Stromal cell of bone marrow (primary cell): ENCODE measurements at regions not wholly inside any gene's neighbourhood (a gene's known extent, or its start where the extent isn't known, plus 50 kb on each side); places are given as distances from the start of the nearest gene placed in this dataset.

Source experiments
- DNase-seq: peaks from one replicate; pipeline ENCODE4 v3.0.0-alpha.2; 2012; ENCODE audit warnings: low read depth

DNA sequence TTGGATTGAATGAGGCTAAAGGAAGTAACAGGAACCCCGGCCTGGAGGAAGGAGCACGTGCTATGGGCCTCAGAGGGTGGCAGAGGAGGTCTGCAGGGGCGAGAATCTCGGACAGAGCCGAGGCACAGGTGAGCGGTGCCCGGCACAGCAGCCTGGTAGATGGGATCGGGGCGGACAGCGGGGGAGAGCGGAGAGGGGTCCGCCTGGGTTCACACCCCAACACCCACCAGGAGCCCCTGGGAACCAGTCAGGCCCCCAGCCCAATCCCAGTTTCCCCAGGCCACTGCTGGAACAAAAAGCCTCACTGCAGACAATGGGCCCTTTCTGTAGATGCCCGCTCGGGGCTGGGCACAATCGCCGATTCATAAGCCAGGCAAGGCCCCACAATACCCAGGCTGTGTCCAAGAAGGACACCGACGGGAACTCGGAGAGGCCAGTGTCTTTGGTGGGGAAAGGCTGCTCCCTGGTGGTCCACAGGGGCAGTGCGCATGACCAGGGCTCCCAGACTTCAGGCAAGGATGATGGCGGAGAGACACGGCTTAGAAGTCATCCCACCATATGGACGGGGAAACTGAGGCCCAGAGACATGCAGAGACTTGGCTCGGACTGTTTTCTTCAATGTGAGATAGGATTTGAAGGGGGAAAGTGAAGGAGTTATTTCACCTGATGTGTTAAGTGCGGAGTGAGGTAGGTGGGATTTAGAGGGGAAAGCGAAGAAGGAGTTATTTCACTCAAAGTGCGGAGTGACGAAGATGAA, 106.9 kb upstream of the GPR26 start:
- peak; percentile 25 for DNase-seq

- DNase-seq = no peak
Observed at GRCh38 chr10:123559823-123560092, 106.4 kb upstream of the GPR26 start.

DNA sequence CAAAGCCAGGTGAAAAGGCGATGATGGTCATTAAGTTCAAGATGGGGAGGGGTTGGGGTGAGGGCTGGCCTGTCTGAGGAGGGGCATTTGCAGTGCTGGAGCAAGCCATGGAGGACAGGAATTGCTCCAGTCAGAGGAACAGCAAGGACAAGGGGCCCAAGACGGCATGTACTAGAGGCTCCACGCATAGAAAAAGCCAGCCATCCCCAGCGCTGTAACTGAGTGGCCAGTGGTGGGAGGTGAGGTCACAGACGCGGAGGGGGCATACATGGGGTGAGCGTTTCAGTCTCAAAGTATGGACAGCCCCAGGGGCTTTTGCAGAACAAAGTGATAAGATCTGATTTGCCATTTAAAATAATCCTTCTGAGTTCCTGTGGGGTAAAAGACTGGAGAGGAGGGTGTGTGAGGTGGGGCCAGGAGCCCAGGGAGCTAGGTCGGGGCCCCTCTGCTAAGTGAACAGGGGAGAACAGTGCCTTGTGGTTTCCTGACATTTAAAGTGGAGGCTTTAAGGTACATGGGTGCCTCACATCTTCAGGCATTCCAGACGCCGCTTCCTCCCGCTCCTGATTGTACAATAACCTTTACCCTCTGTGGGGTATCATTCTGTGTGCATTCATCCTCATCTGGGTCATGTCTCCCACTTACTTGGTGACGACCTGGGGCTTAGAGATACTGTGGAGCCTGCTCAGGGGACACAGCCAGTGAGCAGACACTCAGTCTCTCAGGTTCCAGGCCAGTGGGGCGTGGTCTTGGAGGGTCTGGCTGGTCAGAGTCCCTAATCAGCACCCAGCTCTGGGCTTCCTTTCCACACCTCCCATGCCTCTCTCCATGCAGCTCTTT, 105.6 kb upstream of the GPR26 start:
- DNase-seq = no peak

DNA sequence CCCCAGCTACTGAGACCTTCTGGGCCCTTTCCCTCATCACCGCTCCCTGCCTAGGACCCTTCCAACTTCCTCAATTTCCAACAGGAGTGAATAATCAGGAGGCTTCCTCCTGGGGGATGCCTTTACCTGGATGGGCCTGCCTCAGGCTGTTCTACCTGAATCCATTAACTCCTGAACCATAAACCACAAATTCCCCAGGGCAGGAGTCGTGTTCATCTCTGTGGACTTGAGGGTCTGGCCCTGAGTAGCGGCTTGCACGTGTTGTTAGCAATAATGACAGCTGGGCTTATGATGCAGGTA, 105.1 kb upstream of the GPR26 start:
- no peak for DNase-seq

DNA sequence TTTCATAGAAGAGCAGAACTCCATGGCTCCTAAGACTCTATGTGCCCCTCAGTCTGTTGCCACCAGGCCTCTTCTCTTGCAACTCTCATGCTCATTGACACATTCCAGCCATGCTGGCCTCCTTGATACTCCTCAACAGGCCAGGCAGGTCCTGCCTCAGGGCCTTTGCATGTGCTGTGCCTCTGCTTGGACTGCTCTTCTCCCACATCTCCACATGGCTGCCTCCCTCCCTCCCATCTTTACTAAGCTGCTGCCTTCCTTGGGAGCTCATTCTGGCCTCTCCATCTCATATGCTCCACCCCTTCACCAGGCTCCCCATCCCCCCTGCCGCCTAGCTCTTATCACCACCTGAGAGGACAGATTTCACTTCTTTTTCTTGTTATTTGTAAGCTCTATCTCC, 103.8 kb upstream of the GPR26 start:
- DNase-seq = no peak

GRCh38 chr10:123562811-123563580, 103.2 kb upstream of the GPR26 start:
- DNase-seq = no peak

DNA sequence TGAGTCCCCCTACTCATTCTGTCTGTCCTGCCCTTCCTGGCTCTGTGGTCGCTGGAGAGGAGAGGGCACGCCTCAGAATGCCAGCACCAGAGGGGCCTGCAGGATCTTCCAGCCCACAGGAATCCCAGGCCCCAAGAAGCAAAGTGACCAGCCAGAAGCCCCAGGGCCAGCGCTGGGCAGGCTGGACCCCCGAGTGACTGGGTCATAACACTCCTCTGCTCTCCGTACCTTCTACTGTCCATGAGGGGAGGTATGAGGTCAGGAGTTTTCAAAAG, 102.6 kb upstream of the GPR26 start:
- DNase-seq = no peak

DNA sequence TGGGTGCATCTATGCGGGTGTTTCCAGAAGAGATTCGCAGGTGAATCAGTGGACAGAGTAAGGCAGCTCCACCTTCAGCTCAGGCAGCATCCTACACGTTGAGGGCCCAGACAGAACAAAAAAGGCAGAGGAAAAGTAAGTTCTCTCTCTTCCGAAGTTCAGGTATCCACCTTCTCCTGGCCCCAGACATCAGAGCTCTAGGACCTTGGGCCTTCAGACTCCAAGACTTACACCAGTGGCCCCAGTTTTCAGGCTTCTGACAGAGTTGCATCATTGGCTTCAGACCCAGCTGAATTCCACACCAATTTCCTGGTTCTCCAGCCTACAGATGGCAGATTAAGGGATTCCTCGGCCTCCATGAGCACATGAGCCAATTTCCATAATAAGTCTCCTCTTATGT, 102.2 kb upstream of the GPR26 start:
- no peak for DNase-seq

- no peak for DNase-seq
Observed at GRCh38 chr10:123564631-123565030, 101.5 kb upstream of the GPR26 start.

GRCh38 chr10:123565691-123566660, 100.2 kb upstream of the GPR26 start:
- no peak for DNase-seq

- DNase-seq = no peak
Observed at GRCh38 chr10:123567984-123568739, 98.0 kb upstream of the GPR26 start.

- DNase-seq = no peak
Observed at GRCh38 chr10:123568751-123569150, 97.4 kb upstream of the GPR26 start.

DNA sequence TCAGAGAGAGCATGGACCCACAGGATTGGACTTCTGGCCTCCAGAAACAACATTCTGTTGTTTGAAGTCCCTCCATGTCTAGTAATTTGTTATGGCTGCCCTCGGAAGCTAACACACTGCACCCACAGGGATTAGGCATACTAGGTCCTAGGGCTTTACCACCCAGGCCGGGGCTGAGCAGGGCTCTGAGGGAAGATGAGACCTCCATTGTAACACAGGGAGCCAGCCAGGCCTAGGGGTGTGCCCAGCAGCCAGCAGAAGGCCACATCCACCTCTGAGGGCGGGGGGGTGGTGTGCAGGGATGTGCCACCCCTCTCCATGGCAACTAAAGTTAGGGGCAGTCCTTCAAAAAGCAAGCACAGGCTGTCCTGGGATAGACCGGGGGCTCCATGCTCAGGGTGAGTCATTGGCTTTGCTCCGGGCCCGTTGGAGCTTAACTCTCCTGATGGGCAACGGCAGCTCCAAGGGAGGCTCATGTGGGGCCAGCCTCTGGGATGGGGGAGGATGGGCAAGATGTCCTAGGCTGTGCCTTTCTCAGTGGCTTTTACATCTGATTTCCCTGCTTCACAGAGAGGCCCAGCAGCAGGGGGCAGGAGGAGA, 96.6 kb upstream of the GPR26 start:
- DNase-seq = no peak

GRCh38 chr10:123570051-123570897, 95.9 kb upstream of the GPR26 start:
- DNase-seq = no peak

- no peak for DNase-seq
Observed at GRCh38 chr10:123570898-123571515, 95.1 kb upstream of the GPR26 start.

- DNase-seq = no peak
Observed at GRCh38 chr10:123571978-123572377, 94.2 kb upstream of the GPR26 start.

GRCh38 chr10:123573236-123574108, 92.7 kb upstream of the GPR26 start:
- DNase-seq = no peak

- DNase-seq = no peak
Observed at GRCh38 chr10:123574109-123574698, 92.0 kb upstream of the GPR26 start.
